C4-2B (cell line): ENCODE measurements at regions not wholly inside any gene's neighbourhood (a gene's known extent, or its start where the extent isn't known, plus 50 kb on each side); places are given as distances from the start of the nearest gene placed in this dataset.
A peak's percentile ranks its signal among the peaks of the same experiment; 100 is the strongest.

Source experiments
- H3K27ac ChIP-seq: fragments of 450-650 bp; 2 replicates; pipeline ENCODE4 v1.5.1; 2017
- CTCF ChIP-seq: fragments of 450-650 bp; conservative IDR thresholded peaks from 2 replicates; pipeline ENCODE4 v1.5.1; 2017; ENCODE audit warnings: mild to moderate bottlenecking
- ZFX ChIP-seq: fragments of 450-650 bp; IDR thresholded peaks from 2 replicates; pipeline ENCODE4 v1.6.1; 2017

GRCh38 chr18:33517950-33518349 is 60.1 kb upstream of the ASXL3 start:
- TF ChIP-seq ZFX = no peak
- TF ChIP-seq CTCF = no peak

GRCh38 chr18:33513027-33513426 is 65.0 kb upstream of the ASXL3 start:
- TF ChIP-seq ZFX (no peak), CTCF (no peak)

More at GRCh38 chr18:33517950-33518349, 60.1 kb upstream of the ASXL3 start:
- H3K27ac ChIP-seq = no peak overlapping the region

GRCh38 chr18:33507019-33507418 is 66.5 kb upstream of the CCDC178 start:
- H3K27ac ChIP-seq = no peak overlapping the region
- TF ChIP-seq ZFX = no peak
- TF ChIP-seq CTCF = no peak

More at GRCh38 chr18:33513027-33513426, 65.0 kb upstream of the ASXL3 start:
- no peak overlapping the region for H3K27ac ChIP-seq

GRCh38 chr18:33505798-33506197 is 65.3 kb upstream of the CCDC178 start:
- TF ChIP-seq CTCF = no peak
- no peak for TF ChIP-seq ZFX
- H3K27ac ChIP-seq = no peak overlapping the region

- H3K27ac ChIP-seq = no peak overlapping the region
- no peak for TF ChIP-seq ZFX
- no peak for TF ChIP-seq CTCF
These were observed 64.8 kb upstream of the CCDC178 start for GRCh38 chr18:33505297-33505696.

- no peak overlapping the region for H3K27ac ChIP-seq
- TF ChIP-seq ZFX (no peak), CTCF (peak; percentile 56)
These were observed 54.8 kb upstream of the CCDC178 start for GRCh38 chr18:33495278-33495677.
